Transverse colon (tissue), 4 donors: ENCODE measurements at regions not wholly inside any gene's neighbourhood (a gene's known extent, or its start where the extent isn't known, plus 50 kb on each side); places are given as distances from the start of the nearest gene placed in this dataset.

Experiments
- CTCF ChIP-seq, 5 experiments: fragments of 200-600 bp in 3 of 5; fragments of 450-650 bp in 2 of 5; sonication (generic) in 3 of 5; IDR thresholded peaks; 1 replicate in 2 of 5; 2 replicates in 3 of 5; pipeline ENCODE4 v1.5.1; 2016 to 2017; ENCODE audit warnings: antibody characterized with exemption in 5 of 5, inconsistent platforms in 3 of 5, mild to moderate bottlenecking in 2 of 5, moderate library complexity in 1 of 5
- POLR2A ChIP-seq: fragments of 450-650 bp; IDR thresholded peaks from one replicate; pipeline ENCODE4 v1.6.1; 2016; ENCODE audit warnings: antibody characterized with exemption, mild to moderate bottlenecking, moderate library complexity
- POLR2AphosphoS5 ChIP-seq, 3 donors: sonication (generic); formaldehyde crosslinking; IDR thresholded peaks; one replicate each; pipeline ENCODE4 v1.6.1; 2016; ENCODE audit warnings: antibody characterized with exemption in 3 of 3

GRCh38 chr12:89062996-89063395 is 289.3 kb downstream of the DUSP6 start:
- no peak for TF ChIP-seq CTCF (IDR thresholded peaks at IDR 0.05)
- TF ChIP-seq POLR2AphosphoS5 (IDR thresholded peaks at IDR 0.05), result no peak
- TF ChIP-seq POLR2A, result no peak
